Gastroesophageal sphincter (tissue), 3 donors: ENCODE measurements at regions not wholly inside any gene's neighbourhood (a gene's known extent, or its start where the extent isn't known, plus 50 kb on each side); places are given as distances from the start of the nearest gene placed in this dataset.

Experiments used
- EP300 ChIP-seq: sonication (generic); formaldehyde crosslinking; IDR thresholded peaks from one replicate; pipeline ENCODE4 v1.6.1; 2017; ENCODE audit warnings: antibody characterized with exemption, mild to moderate bottlenecking
- POLR2A ChIP-seq, 2 donors: fragments of 450-650 bp; IDR thresholded peaks; one replicate each; pipeline ENCODE4 v1.6.1; 2017; ENCODE audit warnings: antibody characterized with exemption in 2 of 2, mild to moderate bottlenecking in 2 of 2, moderate library complexity in 1 of 2
- TF ChIP-seq, protein P1 (sequence below), 4 experiments: fragments of 200-600 bp in 2 of 4; fragments of 450-650 bp in 2 of 4; sonication (generic) in 1 of 4; IDR thresholded peaks; one replicate each; pipeline ENCODE4 v1.5.1; 2017 to 2019; ENCODE audit warnings: antibody characterized with exemption in 4 of 4, mild to moderate bottlenecking in 2 of 4, moderate library complexity in 2 of 4

GRCh38 chr7:115632636-115633035 is 397.9 kb downstream of the TFEC start:
- TF ChIP-seq, protein P1, sequence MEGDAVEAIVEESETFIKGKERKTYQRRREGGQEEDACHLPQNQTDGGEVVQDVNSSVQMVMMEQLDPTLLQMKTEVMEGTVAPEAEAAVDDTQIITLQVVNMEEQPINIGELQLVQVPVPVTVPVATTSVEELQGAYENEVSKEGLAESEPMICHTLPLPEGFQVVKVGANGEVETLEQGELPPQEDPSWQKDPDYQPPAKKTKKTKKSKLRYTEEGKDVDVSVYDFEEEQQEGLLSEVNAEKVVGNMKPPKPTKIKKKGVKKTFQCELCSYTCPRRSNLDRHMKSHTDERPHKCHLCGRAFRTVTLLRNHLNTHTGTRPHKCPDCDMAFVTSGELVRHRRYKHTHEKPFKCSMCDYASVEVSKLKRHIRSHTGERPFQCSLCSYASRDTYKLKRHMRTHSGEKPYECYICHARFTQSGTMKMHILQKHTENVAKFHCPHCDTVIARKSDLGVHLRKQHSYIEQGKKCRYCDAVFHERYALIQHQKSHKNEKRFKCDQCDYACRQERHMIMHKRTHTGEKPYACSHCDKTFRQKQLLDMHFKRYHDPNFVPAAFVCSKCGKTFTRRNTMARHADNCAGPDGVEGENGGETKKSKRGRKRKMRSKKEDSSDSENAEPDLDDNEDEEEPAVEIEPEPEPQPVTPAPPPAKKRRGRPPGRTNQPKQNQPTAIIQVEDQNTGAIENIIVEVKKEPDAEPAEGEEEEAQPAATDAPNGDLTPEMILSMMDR (IDR thresholded peaks at IDR 0.05): no peak
- TF ChIP-seq EP300: no peak
- no peak for TF ChIP-seq POLR2A (IDR thresholded peaks at IDR 0.05)
